ENCODE measurements at regions not wholly inside any gene's neighbourhood (a gene's known extent, or its start where the extent isn't known, plus 50 kb on each side); places are given as distances from the start of the nearest gene placed in this dataset.

GRCh38 chr20:12153628-12154027 is 235.9 kb downstream of the BTBD3 start:
- TF ChIP-seq POLR2A (IDR thresholded peaks at IDR 0.05; ENCODE audit: low read length) (no peak), GATA1 (IDR thresholded peaks at IDR 0.05; ENCODE audit: low read depth, low read length) (no peak)
